ENCODE measurements at regions not wholly inside any gene's neighbourhood (a gene's known extent, or its start where the extent isn't known, plus 50 kb on each side); places are given as distances from the start of the nearest gene placed in this dataset.
A peak's percentile ranks its signal among the peaks of the same experiment; 100 is the strongest.

DNA sequence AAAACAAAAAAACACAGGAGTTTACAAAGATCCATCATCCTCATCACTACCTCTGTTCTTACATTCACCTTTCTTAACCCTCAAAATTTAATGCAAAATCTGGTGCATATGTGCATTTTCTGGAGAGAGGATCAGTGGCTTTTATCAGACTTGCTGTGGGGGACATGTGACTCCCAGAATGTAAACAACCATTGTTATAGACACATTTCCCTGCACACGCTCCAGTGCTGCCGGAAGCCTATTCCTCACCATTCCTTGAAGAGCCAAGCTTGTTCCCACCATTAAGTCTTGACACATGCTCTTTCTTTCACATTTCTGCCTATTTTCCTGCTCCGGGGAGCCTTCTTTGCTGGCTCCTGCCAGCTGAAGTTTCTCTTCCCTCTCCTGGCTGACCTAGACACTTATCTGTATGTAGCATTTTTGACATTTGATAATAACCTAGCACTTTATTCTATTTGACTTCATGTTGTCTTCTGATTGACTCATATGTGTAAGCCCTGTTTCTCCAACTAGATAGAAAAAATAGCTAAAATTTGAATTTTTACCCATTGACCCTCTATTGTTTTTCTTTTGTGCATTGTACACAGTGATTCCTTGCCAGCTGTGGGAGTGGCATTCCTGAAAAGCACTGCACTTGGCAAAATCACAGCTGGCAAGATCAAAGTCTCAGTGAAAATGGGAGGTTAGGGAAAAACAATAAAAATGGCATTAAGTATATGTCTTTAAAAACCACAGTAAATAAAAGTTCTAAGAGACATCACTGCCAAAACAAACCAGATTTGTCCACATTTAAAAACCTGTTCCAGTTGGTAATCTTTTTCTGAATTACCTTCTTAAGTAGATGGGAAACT lies 76.8 kb upstream of the CIBAR2 start:
- DNase-seq = no peak

DNA sequence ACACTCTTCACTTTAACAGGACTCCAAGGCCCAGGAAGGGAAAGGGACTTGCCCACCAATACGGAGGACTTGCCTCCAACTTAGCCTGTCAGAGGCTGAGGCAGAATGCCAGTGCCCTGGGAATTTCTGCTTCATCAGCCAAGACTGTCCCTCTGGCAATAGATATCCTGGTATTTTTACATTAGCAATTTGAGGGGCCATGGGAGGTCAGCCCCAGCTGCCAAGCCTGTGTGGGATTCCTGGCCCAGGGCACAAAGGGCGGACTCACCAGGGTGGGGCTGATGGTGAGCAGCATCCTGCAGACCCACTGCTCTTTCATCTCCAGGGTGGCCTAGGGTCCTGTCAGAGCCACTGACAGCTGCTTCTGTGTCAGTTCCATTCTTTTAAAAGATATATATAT lies 78.3 kb upstream of the CIBAR2 start:
- no peak for DNase-seq

DNA sequence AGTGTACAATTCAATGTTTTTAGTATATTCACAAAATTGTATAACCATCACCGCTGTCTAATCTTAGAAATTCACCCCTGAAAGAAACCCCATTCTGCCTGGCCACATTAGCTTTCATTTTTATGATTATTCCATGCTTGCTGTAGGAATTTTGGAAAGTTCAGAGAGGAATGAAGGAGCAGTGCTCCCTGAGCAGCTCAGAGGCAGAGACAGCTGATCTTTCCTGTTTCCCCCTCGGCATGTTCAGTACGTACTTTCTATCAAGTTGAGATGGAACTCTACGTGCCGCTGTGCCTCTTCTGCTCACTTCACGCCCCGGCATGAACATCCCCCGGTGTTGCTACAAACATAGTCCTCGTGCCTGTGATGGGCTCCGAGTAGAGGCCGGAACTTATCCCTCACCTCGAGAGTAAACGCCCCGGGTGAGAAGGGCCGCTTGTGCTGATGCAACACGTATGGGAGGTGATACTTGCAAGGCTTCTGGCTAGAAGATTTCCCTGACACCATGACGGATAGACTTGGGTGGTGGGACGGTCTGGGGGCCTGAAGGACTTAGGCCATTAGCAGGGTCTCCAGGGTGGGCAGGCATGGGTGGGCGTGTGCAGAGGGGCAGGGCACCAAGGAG lies 79.2 kb upstream of the CIBAR2 start:
- DNase-seq = no peak

DNA sequence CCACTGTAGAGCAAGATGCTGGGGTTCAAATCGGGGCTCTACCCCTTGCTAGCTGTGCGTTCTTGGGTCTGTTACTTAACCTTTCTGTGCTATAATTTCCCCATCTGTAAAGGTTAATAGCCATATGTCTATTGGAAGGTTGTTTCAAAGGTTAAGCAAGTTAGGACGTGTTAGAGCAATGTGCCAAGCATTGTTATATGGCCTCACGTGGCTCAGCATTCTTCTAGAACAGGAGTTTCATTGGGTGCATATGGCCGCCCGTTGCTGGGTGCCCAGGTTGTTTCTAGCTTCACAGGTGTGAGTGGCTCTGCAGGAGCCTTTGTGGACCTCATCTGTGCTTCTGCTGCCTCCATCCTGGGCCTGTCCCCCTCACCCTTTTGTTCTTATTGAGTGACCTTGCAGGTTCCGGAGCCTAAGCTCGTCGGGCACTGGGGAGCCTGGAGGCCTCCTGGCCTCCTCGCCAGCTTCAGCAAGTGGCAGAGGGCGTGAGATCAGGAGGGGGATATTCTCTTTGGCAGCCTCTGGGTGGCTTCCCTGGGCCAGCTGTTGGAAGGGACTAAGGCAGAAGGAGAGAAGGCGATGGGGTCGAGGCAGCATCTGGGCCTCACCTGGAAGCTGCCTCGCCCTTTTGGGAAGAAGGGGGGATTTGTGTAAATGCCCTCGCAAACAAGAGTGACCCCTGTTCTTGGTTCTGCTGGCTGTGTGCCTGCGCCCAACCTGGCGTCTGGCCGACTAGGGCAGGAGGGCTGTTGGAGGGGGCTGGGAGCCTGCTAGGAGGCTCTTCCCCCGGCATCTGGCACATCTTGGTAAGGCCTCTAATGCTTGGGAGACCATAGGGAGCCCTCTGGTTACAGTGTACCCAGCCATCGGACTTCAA lies 80.2 kb upstream of the CIBAR2 start:
- DNase-seq = no peak

DNA sequence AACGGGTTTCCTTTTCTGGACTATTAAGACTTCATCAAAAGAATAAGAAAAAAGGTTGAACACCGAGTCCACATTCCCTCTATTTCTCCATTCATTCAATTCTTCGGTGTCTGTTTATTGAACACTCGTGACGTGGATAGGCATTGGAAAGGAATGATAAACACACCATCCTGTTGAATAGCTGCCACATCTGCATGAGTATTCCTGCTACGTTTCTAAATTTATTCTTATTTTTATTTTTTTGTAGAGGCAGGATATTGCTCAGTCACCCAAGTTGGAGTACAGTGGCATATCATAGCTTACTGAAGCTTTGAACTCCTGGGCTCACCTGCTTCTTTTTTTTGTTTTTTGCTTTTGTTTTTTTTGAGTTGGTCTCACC lies 80.8 kb upstream of the CIBAR2 start:
- no peak for DNase-seq

DNA sequence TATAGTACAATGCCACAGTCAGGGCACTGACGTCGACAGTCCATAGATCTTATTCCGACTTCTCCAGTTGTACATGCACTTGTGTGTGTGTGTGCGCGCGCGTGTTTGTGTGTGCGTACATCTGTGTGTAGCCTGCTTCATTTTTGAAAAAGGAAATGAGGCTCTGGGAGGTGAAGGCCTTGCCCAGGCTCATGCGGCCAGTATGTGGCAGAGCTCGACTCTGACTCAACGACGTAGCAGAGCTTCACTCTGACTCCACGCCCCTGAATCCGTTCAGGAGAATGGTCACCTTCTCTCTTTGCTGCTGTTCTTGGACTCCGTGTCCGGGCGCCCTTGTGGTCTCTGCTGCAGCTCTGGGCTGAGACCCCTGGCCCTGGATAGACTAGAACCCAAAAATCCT lies 81.6 kb upstream of the CIBAR2 start:
- no peak for DNase-seq

DNA sequence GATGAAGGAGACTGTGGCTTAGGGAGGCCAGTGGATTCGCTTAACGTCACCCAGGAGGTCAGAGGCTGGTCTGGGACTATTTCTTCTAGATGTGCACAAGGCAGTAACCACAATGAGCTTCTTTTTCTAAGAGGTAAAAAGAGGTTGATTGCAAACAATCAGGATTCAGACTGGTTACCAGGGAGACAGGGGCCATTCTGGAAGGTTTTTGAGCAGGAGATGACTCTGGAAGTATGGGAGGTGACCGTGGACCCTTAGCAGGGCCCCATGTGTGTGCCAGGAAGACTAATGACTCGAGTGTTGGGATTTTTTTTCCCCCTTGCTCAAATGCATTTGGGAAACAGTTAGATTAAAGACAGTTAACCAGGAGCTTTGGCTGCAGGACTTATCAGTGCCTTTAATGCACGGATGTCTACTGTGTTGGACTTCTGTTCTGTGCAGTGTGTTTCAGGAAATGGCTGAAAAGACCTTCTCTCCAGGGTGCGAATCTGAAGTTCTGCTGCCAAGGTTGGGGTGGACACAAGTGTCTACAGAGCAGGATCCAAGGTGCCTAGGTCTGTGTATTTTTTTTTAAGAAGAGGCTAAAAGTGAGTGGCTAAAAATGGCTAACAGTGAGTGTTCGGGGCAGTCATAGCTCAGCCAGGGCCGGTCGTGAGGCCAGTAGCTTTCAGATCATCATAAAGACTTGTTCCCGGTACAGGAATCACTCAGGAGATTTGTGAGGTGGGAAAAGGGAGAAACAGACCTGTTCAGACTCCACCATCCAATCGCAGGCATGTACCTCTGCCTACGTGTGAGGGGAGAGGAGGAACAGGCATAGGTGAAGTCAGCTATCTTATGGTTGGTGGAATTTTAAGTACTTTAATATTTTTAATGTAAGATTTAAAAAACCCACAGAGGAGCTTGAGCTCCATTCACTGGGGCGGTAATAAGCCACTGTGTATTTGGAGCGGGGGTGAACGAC lies 82.3 kb upstream of the CIBAR2 start:
- no peak for DNase-seq

DNA sequence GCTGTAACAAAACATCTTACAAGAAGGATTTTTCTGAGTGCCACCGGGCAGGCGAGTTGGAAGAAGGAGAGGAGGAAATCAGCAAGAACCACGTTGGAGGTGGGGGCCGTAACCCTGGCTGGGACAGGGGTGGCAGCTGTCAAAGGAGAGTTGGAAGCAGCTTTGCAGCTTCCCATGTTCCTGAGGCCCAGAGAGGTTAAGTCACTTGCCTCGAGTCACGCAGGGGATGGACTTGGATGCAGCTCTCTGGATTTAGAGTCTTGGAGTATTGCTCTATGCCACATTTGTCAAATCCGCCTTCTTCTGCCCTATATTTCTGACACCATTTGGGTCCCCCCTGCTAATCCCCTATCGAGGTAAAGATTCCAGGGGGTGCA lies 83.0 kb upstream of the CIBAR2 start:
- no peak for DNase-seq

DNA sequence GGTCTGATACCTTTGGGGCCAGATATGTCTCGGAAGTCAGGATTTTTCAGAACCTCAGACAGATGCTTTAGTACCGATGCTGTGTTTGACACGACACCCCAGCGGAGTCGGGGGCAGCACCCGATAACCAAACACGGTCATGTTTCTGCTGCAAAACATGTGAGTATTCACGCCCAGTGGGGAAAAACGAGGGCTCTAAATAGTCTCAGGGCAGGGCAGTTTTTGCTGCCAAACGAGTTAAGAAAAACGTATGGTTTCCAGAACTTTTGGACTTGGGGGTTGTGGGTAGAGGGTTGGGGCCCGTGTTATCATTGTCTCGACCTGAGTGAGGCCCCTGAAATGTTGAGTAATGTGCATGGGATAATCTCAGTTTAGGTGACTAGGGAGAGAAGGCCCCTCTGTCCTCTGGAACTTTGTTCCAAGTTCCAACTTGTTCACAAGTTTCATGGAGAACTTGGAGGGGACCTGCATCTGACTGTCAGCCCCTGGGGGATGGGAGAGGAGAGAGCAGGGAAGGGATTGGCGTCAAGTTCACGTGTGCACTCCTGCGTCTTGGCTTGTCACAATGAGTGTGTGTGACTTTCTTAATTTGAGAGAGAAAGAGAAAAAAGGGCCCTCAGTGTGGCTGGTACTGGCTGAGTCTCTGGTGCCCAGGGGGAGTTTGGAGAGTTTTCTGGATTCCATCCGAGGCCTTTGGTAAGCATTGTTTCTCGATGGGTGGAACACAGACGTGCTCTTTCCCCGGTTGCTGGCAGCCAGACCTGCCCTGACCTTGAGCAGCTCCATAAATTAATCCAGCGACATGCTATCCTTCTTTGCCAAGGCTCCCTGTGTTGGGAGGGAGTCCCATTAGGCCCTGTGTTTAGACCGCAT lies 83.9 kb upstream of the CIBAR2 start:
- DNase-seq = no peak

DNA sequence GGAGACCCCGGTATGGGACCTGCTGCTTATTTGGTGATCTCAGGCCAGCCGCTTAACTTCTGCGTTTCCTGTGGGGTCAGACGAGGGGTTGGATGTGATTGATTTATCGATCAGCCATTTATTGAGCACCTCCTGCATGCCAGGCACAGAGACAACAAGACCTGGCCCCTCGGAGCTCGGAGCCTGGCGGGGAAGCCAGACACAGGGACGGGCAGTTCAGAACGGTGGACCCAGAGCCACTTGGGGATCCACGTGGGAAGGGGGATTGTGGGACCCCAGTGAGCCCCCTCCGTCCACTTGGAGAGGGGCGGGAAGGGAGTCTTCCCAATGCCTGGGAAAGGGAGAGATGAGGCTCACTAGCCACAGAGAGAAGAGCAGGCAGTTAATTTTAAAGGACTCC lies 84.7 kb upstream of the CIBAR2 start:
- no peak for DNase-seq

DNA sequence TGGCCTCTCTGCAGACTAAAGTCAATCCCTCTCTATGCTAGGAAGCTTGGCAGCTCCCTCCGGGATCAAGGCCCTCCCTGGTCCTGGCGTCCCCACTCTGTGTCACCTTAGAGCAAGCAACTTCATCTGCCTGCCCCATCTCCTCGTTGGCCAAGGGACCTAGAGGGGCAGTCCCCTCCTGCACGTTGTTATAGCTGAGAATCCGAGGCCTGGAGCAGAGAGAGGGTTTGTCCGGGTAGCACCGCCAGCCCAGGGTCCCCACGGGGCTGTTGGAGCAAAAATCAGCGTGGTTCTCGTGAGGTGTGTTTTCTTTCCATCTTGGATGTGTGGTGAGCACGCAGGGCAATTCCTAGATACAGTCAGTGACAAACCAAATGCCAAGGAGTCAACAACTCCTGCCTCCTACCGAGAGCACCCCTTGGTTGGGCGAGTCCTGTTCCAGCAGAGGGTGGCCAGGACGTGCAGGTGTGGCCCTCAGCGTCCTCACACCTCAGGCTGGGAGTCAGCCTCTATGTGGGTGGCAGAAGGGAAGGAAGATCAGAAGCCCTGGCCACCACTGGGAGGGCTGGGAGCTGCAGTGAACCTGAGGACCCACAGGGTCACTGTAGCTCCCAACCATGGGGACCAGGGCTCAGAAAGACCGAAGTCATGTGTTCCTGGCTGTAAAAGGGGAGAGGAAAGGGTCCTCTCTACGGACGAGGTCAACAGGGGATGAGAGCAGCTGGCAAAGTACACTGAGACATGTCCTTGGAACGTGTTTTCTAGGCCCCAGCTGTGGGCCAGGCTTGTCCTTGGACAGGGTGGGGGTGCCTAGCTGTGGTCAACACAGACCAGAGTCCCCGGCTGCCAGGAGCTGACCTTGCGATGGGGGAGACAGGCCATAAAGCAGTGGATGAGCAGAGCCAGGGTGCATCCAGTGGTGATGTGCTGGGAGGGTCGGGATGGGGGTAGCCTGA lies 85.6 kb upstream of the CIBAR2 start:
- DNase-seq = no peak

DNA sequence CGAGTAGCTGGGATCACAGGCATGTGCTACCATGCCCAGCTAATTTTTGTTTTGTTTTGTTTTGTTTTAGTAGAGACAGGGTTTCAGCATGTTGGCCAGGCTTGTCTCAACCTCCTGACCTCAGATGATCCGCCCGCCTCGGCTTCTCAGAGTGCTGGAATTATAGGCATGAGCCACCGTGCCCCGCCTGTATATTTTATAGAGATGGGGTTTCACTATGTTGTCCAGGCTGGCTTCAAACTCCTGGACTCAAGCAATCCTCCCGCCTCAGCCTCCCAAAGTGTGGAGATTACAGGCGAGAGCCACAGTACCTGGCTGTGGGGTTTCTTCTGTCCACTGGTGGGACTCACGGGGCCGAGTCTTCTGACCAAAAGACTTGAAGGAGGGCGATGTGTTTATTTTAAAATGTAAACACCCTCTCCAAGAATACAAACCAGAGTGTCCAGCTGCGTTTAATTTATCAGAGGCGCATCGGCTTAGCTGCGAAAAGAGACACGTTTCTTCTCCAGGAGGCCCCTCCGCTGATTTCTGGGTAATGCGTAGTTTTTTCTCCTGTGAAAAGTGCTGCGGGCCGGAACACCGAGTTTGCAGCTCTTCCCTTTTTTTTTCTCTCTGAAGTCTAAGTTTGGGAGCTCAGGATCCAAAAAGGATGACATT lies 86.9 kb upstream of the CIBAR2 start:
- DNase-seq = no peak

DNA sequence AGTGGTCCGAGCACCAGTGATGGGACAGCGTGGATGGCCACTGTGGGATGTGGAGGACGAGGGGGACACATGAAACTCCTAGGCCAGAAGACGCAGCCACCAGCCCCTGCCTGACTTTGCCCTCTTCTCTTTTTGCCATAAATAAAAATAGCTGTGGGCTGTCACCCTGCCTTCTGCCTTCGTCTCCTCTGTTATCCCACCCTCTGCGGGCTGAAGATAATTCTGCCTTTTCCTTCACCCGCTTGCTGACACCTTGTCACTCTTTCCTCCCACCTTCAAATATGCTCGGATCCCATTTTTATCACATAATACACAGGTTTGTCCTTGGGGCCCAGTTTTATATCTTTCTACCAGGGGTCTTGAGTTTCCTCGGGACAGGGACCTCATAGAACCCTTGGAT lies 87.6 kb upstream of the CIBAR2 start:
- DNase-seq = no peak

DNA sequence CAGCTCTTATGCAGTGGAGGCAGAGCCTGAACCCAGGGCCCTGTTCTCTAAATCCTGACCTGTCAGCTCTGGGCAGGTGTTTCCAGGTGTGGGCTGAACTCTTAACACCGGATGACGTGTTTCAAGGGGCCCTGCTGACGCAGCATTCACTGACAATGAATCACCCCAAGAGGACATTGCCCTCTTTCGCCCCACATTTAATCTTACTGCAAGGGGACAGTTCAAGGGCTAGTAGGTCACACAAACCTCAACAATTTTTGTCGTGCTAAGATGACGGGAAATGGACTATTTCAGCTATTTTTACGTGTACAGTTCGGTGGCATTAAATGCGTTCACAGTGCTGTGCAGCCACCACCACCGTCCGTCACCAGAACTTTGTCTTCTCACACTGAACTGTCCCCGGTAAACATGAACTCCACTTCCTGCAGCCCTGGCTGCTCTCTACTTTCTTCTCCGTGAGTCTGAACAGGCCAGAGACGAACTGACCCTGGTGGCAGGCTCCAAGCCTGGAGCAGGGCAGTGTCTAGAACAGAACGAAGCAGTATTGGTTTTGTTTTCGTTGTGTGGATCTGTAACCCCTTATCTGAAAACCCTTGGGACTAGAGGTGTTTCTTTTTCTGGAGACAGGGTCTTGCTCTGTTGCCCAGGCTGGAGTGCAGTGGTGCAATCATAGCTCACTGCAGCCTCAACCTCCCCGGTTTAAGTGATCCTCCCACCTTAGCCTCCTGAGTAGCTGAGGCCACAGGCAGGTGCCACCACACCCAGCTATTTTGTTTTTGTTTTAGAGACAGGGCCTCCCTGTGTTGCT lies 88.4 kb upstream of the CIBAR2 start:
- DNase-seq = peak; percentile 81

DNA sequence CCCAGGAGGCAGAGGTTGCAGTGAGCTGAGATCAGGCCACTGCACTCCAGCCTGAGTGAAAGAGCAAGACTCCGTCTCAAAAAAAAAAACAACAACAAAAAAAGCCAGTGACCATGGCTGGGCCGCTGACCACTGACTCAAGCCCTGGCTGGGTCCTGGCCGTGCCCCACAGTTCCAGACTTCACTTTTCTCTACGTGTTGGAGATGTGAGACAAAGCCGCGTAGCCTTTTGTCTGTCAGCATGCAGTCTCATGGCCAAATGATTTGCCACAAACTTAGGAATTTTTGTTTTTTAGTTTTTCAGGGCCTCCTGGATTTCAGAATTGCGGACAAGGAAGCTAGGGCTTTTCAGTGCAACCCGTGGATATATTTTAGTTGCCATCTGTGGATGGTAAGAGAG lies 89.3 kb upstream of the CIBAR2 start:
- DNase-seq = no peak

DNA sequence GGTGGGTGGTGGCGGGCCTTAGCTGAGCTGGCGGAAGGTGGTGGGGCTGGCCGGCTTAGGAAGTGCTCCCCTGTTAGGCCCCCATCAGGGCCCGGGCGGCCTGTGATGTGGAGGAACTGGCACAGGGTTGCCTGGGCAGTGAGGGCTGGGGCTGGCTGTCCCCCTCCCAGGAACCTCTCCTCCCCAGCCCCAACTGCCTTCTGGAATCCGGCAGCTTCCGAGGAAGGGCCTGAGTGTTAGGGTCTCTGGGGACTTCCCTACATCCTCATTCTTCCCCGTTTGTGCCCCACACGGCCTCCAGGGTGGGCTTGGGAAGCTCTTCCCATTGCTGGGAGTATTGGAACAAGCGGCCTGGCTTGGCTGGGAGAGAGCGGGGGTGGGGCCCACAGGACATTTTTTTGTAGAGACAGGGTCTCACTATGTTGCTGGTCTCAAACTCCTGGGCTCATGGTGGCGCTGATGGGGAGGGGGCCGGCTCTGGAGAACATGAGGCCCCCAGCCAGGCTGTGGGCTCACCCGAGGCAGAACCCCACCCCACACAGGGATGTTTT lies 89.9 kb upstream of the CIBAR2 start:
- DNase-seq = no peak

DNA sequence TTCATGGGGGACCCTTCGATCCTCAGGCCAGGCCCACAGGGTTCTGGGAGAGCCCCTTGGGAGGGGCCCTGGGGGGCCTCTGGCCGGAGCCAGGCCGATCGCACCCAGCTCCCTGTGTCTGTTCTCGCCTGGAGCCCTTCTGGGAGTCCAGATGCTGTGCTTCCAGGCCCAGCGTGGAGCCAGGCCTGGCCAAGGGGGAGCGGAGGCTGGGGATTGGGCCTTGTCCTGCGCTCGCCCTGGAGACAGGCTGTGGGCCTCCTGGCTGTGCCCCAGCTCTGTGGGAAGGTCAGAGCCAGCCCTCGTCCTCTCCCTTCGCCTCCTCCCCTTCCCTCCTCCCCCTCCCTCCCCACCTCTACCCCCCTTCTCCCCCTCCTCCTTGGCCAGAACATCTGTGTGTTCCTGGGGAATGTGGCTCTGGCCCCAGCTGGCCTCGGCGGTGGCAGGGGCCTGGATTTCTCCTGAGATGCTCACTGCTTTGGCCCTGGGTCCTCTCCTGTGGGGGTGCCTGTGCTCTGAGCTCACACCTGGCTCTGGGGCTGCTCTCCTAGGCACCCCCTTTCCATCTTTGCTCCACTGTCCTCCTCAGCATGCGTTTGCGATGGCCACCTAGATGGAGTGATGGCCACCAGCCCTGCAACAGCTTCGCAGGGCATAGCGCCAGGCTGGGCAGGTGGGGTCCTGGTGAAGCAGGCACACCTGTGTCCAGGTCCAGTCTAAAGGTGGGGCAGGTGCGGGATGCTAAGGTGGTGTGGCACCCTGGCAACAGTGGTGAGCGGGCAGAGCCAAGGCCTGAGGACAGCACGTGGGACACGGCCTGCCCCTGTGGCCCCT lies 90.6 kb upstream of the CIBAR2 start:
- DNase-seq = no peak

DNA sequence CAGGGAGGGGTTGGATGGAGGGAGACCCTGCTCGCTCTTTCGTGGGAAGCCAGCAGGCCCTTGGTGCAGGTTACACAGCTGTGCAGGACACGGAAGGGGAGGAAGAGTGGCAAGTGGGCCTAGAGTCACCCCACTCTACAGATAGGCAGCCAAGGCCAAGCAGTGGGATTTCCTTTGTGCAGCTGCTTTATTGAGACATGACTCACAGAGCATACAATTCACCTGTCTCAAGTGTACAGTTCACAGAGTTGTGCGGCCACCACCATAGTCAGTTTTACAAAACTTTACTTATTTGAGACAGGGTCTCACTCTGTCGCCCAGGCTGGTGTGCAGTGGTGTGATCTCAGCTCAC lies 91.2 kb upstream of the CIBAR2 start:
- DNase-seq = no peak
